ENCODE measurements at regions not wholly inside any gene's neighbourhood (a gene's known extent, or its start where the extent isn't known, plus 50 kb on each side); places are given as distances from the start of the nearest gene placed in this dataset.

DNA sequence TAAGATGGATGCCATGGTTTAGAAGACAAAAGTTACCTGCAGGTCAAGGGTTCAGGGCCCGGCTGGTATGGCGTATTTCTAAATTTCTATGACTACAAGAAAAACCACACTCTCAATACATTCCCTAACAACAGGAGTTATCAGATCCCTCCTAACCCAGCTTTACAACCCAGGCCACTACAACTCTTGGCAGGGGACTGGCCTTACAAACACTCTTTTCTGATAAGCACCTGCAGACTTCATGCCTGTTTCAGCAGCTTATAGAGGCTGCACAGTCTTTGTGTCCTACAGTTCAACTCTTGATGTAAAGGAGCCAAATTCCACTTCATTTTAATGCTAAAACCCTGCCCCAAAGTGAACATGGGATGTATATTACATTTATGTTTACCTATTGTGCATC lies 461.4 kb downstream of the SIPA1L2 start:
- intact Hi-C loops (cut with micrococcal nuclease; ENCODE audit: unreplicated experiment), result no loop called here
- in situ Hi-C loops (cut with HindIII; ENCODE audit: low pct_unique_long_range_greater_than_20kb, low sequenced_read_pairs), result no loop called here

DNA sequence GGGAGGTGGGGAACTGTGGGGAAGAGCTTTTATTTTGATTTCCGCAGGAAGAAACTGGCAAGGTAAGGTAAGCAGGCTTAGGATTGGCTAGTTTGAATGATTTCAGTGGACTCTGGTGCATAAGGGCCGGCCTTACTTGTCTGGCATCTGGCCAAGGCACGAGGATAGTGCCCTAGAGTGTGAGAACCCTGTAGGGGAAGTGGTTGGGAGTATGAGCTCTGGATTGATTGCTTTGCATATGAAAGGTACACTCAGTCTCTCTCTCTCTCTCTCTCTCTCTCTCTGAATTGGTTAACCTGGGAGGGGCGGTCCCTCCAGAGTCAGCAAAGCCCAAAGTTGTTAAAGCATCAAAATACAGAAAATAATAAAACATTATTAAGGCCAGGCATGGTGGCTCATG lies 463.0 kb downstream of the SIPA1L2 start:
- TF ChIP-seq SIN3A (IDR thresholded peaks at IDR 0.05; ENCODE audit: borderline replicate concordance, insufficient read depth, low read depth, low read length), result no peak
- TF ChIP-seq, protein P1, sequence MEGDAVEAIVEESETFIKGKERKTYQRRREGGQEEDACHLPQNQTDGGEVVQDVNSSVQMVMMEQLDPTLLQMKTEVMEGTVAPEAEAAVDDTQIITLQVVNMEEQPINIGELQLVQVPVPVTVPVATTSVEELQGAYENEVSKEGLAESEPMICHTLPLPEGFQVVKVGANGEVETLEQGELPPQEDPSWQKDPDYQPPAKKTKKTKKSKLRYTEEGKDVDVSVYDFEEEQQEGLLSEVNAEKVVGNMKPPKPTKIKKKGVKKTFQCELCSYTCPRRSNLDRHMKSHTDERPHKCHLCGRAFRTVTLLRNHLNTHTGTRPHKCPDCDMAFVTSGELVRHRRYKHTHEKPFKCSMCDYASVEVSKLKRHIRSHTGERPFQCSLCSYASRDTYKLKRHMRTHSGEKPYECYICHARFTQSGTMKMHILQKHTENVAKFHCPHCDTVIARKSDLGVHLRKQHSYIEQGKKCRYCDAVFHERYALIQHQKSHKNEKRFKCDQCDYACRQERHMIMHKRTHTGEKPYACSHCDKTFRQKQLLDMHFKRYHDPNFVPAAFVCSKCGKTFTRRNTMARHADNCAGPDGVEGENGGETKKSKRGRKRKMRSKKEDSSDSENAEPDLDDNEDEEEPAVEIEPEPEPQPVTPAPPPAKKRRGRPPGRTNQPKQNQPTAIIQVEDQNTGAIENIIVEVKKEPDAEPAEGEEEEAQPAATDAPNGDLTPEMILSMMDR (IDR thresholded peaks at IDR 0.05), result no peak
- TF ChIP-seq TCF7L2 (IDR thresholded peaks at IDR 0.05; ENCODE audit: low read depth, low read length), result no peak
- no peak for TF ChIP-seq POLR2AphosphoS5 (IDR thresholded peaks at IDR 0.05; ENCODE audit: low read depth, low read length)
- TF ChIP-seq, protein P2, sequence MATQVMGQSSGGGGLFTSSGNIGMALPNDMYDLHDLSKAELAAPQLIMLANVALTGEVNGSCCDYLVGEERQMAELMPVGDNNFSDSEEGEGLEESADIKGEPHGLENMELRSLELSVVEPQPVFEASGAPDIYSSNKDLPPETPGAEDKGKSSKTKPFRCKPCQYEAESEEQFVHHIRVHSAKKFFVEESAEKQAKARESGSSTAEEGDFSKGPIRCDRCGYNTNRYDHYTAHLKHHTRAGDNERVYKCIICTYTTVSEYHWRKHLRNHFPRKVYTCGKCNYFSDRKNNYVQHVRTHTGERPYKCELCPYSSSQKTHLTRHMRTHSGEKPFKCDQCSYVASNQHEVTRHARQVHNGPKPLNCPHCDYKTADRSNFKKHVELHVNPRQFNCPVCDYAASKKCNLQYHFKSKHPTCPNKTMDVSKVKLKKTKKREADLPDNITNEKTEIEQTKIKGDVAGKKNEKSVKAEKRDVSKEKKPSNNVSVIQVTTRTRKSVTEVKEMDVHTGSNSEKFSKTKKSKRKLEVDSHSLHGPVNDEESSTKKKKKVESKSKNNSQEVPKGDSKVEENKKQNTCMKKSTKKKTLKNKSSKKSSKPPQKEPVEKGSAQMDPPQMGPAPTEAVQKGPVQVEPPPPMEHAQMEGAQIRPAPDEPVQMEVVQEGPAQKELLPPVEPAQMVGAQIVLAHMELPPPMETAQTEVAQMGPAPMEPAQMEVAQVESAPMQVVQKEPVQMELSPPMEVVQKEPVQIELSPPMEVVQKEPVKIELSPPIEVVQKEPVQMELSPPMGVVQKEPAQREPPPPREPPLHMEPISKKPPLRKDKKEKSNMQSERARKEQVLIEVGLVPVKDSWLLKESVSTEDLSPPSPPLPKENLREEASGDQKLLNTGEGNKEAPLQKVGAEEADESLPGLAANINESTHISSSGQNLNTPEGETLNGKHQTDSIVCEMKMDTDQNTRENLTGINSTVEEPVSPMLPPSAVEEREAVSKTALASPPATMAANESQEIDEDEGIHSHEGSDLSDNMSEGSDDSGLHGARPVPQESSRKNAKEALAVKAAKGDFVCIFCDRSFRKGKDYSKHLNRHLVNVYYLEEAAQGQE (IDR thresholded peaks at IDR 0.05; ENCODE audit: insufficient read depth in 1 of 2, low read depth in 2 of 2, low read length in 1 of 2), result no peak
- no peaks in the 10 kb centered on the region for H3K4me1 ChIP-seq (ENCODE audit: control insufficient read depth, insufficient read depth, low read length)
- no peak overlapping the region for H3K4me3 ChIP-seq (ENCODE audit: low read depth in 2 of 2, low read length in 2 of 2)
- H3K9me3 ChIP-seq (ENCODE audit: control insufficient read depth, insufficient read depth, low read depth, low read length), result no peaks in the 10 kb centered on the region
- no peak for DNase-seq (ENCODE audit: low read depth, low spot score)
- intact Hi-C loops (cut with micrococcal nuclease; ENCODE audit: unreplicated experiment) (no loop called here), in situ Hi-C loops (cut with HindIII; ENCODE audit: low pct_unique_long_range_greater_than_20kb, low sequenced_read_pairs) (no loop called here)
- no peak overlapping the region for H3K27ac ChIP-seq (ENCODE audit: low read length)
- ChIA-PET POLR2A (no interaction called here), CTCF (interaction anchor here (0.7 kb wide), 1 partner anchor 186 kb away, joined by 13 read pairs; no protein-coding TSS in a partner anchor)
- no peaks in the 10 kb centered on the region for H3K27me3 ChIP-seq (ENCODE audit: control insufficient read depth, insufficient read depth, low read length)
- BruUV-seq (replicated peaks), result no TSS peak
- H3K36me3 ChIP-seq (ENCODE audit: control insufficient read depth, insufficient read depth, low read length), result no peaks in the 10 kb centered on the region
- ATAC-seq, result no peak

More for the DNA sequence above, 461.4 kb downstream of the SIPA1L2 start:
- no TSS peak for BruUV-seq (replicated peaks)
- Histone ChIP-seq H3K4me3 (ENCODE audit: low read depth in 2 of 2, low read length in 2 of 2) (no peak overlapping the region), H3K36me3 (ENCODE audit: control insufficient read depth, insufficient read depth, low read length) (no peaks in the 10 kb centered on the region), H3K9me3 (ENCODE audit: control insufficient read depth, insufficient read depth, low read depth, low read length) (no peaks in the 10 kb centered on the region), H3K27me3 (ENCODE audit: control insufficient read depth, insufficient read depth, low read length) (no peaks in the 10 kb centered on the region), H3K4me1 (ENCODE audit: control insufficient read depth, insufficient read depth, low read length) (no peaks in the 10 kb centered on the region), H3K27ac (ENCODE audit: low read length) (no peak overlapping the region)
- TF ChIP-seq, protein P1 (IDR thresholded peaks at IDR 0.05), result no peak
- DNase-seq (ENCODE audit: low read depth, low spot score), result no peak
- CTCF ChIA-PET, result no interaction called here
- ATAC-seq, result no peak
- POLR2A ChIA-PET, result no interaction called here
